K562 (cell line): ENCODE measurements at regions not wholly inside any gene's neighbourhood (a gene's known extent, or its start where the extent isn't known, plus 50 kb on each side); places are given as distances from the start of the nearest gene placed in this dataset.

Experiments
- ATAC-seq: fragments of 200-7000 bp; cut with Tn5 transposase; 3 replicates; pipeline ENCODE4 v1.9.1; 2020; ENCODE audit warnings: moderate library complexity
- BruUV-seq: library from RNA; stranded (reverse); fragments of 400-500 nt; replicated peaks from 2 replicates; lab custom pipeline; 2021; lab: Mats Ljungman, UMichigan
- CTCF ChIA-PET: fragments of 300-600 bp; formaldehyde crosslinking; extraction: SDS; loops from one replicate; lab custom pipeline; 2021; ENCODE audit warnings: low intra/inter-chr PET ratio; lab: Yijun Ruan, JAX
- POLR2A ChIA-PET: fragments of 300-600, 350-650 bp; sonication (Branson Sonifier 250); formaldehyde crosslinking; extraction: SDS; loops from one replicate; lab custom pipeline; 2021; ENCODE audit warnings: antibody characterized with exemption, inconsistent platforms; lab: Yijun Ruan, JAX
- DNase-seq, 4 experiments: peaks; one replicate each; pipeline versions ENCODE4 v3.0.0 to v3.0.0-alpha.2; 2011 to 2018; ENCODE audit warnings: low spot score in 3 of 4, mixed read lengths in 3 of 4; ENCODE audit errors: extremely low read depth in 1 of 4
- FAIRE-seq: peaks from 2 replicates; lab custom pipeline; 2011; peaks lifted over from hg19 to GRCh38; lab: Jason Lieb, UNC
- H2AFZ ChIP-seq: 2 replicates; pipeline ENCODE4 v1.6.0; 2011; ENCODE audit warnings: low read depth, low read length, control low read depth, inconsistent platforms
- H3K27ac ChIP-seq: fragments of 200-600 bp; 3 replicates; pipeline ENCODE4 v1.8.0; 2011; ENCODE audit warnings: low read depth, mild to moderate bottlenecking, control low read depth, inconsistent platforms, low read length, moderate library complexity, mixed read lengths; ENCODE audit errors: extremely low read depth
- H3K27me3 ChIP-seq, 2 experiments: fragments of 300-600 bp in 1 of 2; 2 replicates in 1 of 2; 3 replicates in 1 of 2; pipeline versions ENCODE4 v1.6.0 to v1.8.0; 2011; ENCODE audit warnings: inconsistent platforms in 2 of 2, low read length in 2 of 2, mild to moderate bottlenecking in 1 of 2, mixed read lengths in 1 of 2, moderate library complexity in 1 of 2; ENCODE audit not compliant: control insufficient read depth in 2 of 2, insufficient read depth in 2 of 2
- H3K36me3 ChIP-seq: fragments of 300-600 bp; 3 replicates; pipeline ENCODE4 v1.8.0; 2011; ENCODE audit warnings: mild to moderate bottlenecking, low read length, inconsistent platforms; ENCODE audit not compliant: control insufficient read depth, insufficient read depth
- H3K4me1 ChIP-seq, 2 experiments: fragments of 200-600 bp in 1 of 2; replicated peaks in 1 of 2; 2 replicates in 1 of 2; 3 replicates in 1 of 2; pipeline versions ENCODE4 v1.5.1 to v1.8.0; 2011; ENCODE audit warnings: inconsistent platforms in 2 of 2, low read length in 2 of 2, mild to moderate bottlenecking in 1 of 2, mixed read lengths in 1 of 2, moderate library complexity in 1 of 2; ENCODE audit not compliant: control insufficient read depth in 2 of 2, insufficient read depth in 2 of 2
- H3K4me2 ChIP-seq: 2 replicates; pipeline ENCODE4 v1.6.1; 2011; ENCODE audit warnings: low read length, control low read depth, inconsistent platforms, mixed read lengths; ENCODE audit not compliant: insufficient read depth
- H3K4me3 ChIP-seq: fragments of 200-600 bp; sonication (generic), shearing (Covaris generic); 2 replicates; pipeline ENCODE4 v1.5.1; 2016; ENCODE audit warnings: control low read depth, inconsistent platforms
- H3K79me2 ChIP-seq: fragments of 200-600 bp; 3 replicates; pipeline ENCODE4 v1.8.0; 2011; ENCODE audit warnings: low read length, inconsistent platforms; ENCODE audit not compliant: control insufficient read depth, insufficient read depth
- H3K9ac ChIP-seq, 2 experiments: 2 replicates each; pipeline versions ENCODE4 v1.6.0 to v1.6.1; 2011; ENCODE audit warnings: low read depth in 2 of 2, low read length in 2 of 2, control low read depth in 1 of 2, inconsistent platforms in 1 of 2, mild to moderate bottlenecking in 1 of 2, mixed read lengths in 1 of 2; ENCODE audit not compliant: insufficient read depth in 1 of 2
- H3K9me1 ChIP-seq: one replicate; pipeline ENCODE4 v1.6.0; 2011; ENCODE audit warnings: inconsistent platforms, mild to moderate bottlenecking, low read length, moderate library complexity; ENCODE audit not compliant: control insufficient read depth, insufficient read depth
- H3K9me3 ChIP-seq: replicated peaks from 2 replicates; pipeline ENCODE4 v1.5.1; 2011; ENCODE audit warnings: low read depth, low read length, inconsistent platforms; ENCODE audit not compliant: control insufficient read depth, insufficient read depth
- H4K20me1 ChIP-seq: replicated peaks from 2 replicates; pipeline ENCODE4 v1.6.1; 2011; ENCODE audit warnings: low read length, inconsistent platforms, mixed read lengths; ENCODE audit not compliant: control insufficient read depth, insufficient read depth
- CREM ChIP-seq: IDR thresholded peaks from 2 replicates; pipeline ENCODE4 v1.6.1; 2014; ENCODE audit warnings: antibody characterized with exemption, low read depth
- FOS ChIP-seq: IDR thresholded peaks from 3 replicates; pipeline ENCODE4 v1.6.1; 2011; ENCODE audit not compliant: insufficient read length; ENCODE audit errors: extremely low read depth
- HDGF ChIP-seq: fragments of 450-650 bp; IDR thresholded peaks from 2 replicates; pipeline ENCODE4 v1.6.1; 2016
- MCM3 ChIP-seq: fragments of 450-650 bp; IDR thresholded peaks from 2 replicates; pipeline ENCODE4 v1.6.1; 2016
- MCM5 ChIP-seq: fragments of 450-650 bp; IDR thresholded peaks from 2 replicates; pipeline ENCODE4 v1.6.1; 2016; ENCODE audit warnings: low read depth
- PCBP2 ChIP-seq: fragments of 200-400 bp; formaldehyde crosslinking; IDR thresholded peaks from 2 replicates; pipeline ENCODE4 v1.6.1; 2018; ENCODE audit warnings: low read length, low read depth, mild to moderate bottlenecking, moderate library complexity; ENCODE audit not compliant: poor library complexity, severe bottlenecking
- SNIP1 ChIP-seq: fragments of 450-650 bp; IDR thresholded peaks from 2 replicates; pipeline ENCODE4 v1.7.1; 2017; ENCODE audit warnings: low read depth, mild to moderate bottlenecking
- TCF3 ChIP-seq: sonication (generic); formaldehyde crosslinking; IDR thresholded peaks from 2 replicates; pipeline ENCODE4 v1.4.0; 2020; ENCODE audit warnings: mild to moderate bottlenecking, missing genetic modification reagents
- ZNF551 ChIP-seq: fragments of 250-450 bp; sonication (Bioruptor Pico); IDR thresholded peaks from 2 replicates; pipeline ENCODE4 v1.5.0; 2021; ENCODE audit warnings: mild to moderate bottlenecking, moderate library complexity
- ZZZ3 ChIP-seq: fragments of 450-650 bp; IDR thresholded peaks from 2 replicates; pipeline ENCODE4 v1.6.1; 2016; ENCODE audit warnings: antibody characterized with exemption, mild to moderate bottlenecking, moderate library complexity
- WGBS: fragments of 100-300 bp; shearing (Covaris generic); methylation state at CpG from one replicate; pipeline ENCODE4 v1.1.6; 2016; ENCODE audit warnings: low coverage, mixed read lengths; ENCODE audit not compliant: insufficient coverage; ENCODE audit errors: missing lambda C conversion rate; 5-methylcytosine and 5-hydroxymethylcytosine counted together
- in situ Hi-C: fragments of 300-500 bp; cut with MboI; formaldehyde crosslinking; loops from 4 replicates; pipeline ENCODE4 v1.15.0; 2018; ENCODE audit warnings: inconsistent platforms, mixed read lengths
- intact Hi-C: fragments of 100-400 bp; cut with micrococcal nuclease; formaldehyde crosslinking; loops from 2 replicates; pipeline ENCODE4 v1.14.2; 2022
- TF ChIP-seq, protein P1 (sequence below): fragments of 450-650 bp; IDR thresholded peaks from 2 replicates; pipeline ENCODE4 v1.7.0; 2016; ENCODE audit warnings: borderline replicate concordance
- TF ChIP-seq, protein P2 (sequence below): fragments of 250-450 bp; sonication (Bioruptor Pico); IDR thresholded peaks from 2 replicates; pipeline ENCODE4 v1.5.0; 2022; ENCODE audit warnings: mild to moderate bottlenecking
- TF ChIP-seq, protein P3 (sequence below): fragments of 250-450 bp; sonication (Bioruptor Pico); IDR thresholded peaks from 2 replicates; pipeline ENCODE4 v1.4.0; 2020; ENCODE audit warnings: mild to moderate bottlenecking, moderate library complexity
- TF ChIP-seq, protein P4 (sequence below): fragments of 250-450 bp; sonication (Bioruptor Pico); IDR thresholded peaks from 2 replicates; pipeline ENCODE4 v1.9.0; 2021; ENCODE audit warnings: mild to moderate bottlenecking, inconsistent platforms

DNA sequence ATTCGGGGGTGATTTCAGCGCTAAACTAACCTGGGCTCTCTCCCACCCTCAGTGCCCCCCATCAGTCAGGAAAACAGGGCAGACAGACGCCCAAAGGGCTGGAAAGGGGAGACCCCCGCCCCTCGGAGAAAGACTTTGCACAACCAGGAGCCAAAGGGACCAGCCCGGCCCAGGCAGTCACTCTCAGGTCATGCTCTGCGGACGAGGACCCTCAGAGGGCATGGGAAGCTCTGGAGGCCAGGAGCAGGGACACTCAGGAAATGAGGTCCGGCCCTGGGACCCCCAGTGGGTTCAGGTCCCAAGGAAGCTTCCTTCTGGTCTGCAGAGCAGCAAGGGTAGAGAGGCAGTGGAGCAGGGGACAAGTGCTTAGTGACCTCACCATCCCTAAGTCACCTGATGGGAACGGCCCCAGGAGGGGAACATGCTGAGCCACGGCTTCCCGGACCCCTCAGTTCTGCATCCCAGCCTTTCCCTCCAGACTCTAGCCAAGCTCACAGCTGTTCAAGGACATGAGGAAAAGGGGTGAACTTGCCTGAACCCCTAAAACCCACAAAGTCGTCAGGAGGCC, 88.0 kb upstream of the GPC1 start:
- Histone ChIP-seq H3K9me1 (no peaks in the 10 kb centered on the region), H3K9me3 (no peaks in the 10 kb centered on the region), H3K36me3 (no peaks in the 10 kb centered on the region), H3K27ac (no peak overlapping the region), H3K4me3 (no peak overlapping the region), H3K4me2 (no peak overlapping the region), H3K4me1 (no peaks in the 10 kb centered on the region), H3K9ac (no peak overlapping the region), H3K27me3 (peaks cover 2 to 43% of the 10 kb centered on the region in 2 experiments; a peak in 1 of 5 replicates), H2AFZ (no peak overlapping the region), H3K79me2 (no peaks in the 10 kb centered on the region), H4K20me1 (no peaks in the 10 kb centered on the region)
- intact Hi-C loops: no loop called here
- no TSS peak for BruUV-seq
- ChIA-PET POLR2A (interaction anchor here (0.6 kb wide), 1 partner anchor 40 kb away, joined by 3 read pairs; no protein-coding TSS in a partner anchor), CTCF (no interaction called here)
- no peak for DNase-seq
- no peak for FAIRE-seq
- no peak for ATAC-seq
- 2% methylated on average over 9 of the region's 13 CpGs for WGBS
- in situ Hi-C loops: no loop called here
- TF ChIP-seq TCF3 (CRISPR knock-in tag): no peak
- TF ChIP-seq, protein P1, sequence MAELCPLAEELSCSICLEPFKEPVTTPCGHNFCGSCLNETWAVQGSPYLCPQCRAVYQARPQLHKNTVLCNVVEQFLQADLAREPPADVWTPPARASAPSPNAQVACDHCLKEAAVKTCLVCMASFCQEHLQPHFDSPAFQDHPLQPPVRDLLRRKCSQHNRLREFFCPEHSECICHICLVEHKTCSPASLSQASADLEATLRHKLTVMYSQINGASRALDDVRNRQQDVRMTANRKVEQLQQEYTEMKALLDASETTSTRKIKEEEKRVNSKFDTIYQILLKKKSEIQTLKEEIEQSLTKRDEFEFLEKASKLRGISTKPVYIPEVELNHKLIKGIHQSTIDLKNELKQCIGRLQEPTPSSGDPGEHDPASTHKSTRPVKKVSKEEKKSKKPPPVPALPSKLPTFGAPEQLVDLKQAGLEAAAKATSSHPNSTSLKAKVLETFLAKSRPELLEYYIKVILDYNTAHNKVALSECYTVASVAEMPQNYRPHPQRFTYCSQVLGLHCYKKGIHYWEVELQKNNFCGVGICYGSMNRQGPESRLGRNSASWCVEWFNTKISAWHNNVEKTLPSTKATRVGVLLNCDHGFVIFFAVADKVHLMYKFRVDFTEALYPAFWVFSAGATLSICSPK: no peak
- no peak for TF ChIP-seq FOS
- TF ChIP-seq CREM: no peak
- TF ChIP-seq, protein P2, sequence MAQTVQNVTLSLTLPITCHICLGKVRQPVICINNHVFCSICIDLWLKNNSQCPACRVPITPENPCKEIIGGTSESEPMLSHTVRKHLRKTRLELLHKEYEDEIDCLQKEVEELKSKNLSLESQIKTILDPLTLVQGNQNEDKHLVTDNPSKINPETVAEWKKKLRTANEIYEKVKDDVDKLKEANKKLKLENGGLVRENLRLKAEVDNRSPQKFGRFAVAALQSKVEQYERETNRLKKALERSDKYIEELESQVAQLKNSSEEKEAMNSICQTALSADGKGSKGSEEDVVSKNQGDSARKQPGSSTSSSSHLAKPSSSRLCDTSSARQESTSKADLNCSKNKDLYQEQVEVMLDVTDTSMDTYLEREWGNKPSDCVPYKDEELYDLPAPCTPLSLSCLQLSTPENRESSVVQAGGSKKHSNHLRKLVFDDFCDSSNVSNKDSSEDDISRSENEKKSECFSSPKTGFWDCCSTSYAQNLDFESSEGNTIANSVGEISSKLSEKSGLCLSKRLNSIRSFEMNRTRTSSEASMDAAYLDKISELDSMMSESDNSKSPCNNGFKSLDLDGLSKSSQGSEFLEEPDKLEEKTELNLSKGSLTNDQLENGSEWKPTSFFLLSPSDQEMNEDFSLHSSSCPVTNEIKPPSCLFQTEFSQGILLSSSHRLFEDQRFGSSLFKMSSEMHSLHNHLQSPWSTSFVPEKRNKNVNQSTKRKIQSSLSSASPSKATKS: no peak
- no peak for TF ChIP-seq PCBP2
- no peak for TF ChIP-seq MCM3
- TF ChIP-seq, protein P3, sequence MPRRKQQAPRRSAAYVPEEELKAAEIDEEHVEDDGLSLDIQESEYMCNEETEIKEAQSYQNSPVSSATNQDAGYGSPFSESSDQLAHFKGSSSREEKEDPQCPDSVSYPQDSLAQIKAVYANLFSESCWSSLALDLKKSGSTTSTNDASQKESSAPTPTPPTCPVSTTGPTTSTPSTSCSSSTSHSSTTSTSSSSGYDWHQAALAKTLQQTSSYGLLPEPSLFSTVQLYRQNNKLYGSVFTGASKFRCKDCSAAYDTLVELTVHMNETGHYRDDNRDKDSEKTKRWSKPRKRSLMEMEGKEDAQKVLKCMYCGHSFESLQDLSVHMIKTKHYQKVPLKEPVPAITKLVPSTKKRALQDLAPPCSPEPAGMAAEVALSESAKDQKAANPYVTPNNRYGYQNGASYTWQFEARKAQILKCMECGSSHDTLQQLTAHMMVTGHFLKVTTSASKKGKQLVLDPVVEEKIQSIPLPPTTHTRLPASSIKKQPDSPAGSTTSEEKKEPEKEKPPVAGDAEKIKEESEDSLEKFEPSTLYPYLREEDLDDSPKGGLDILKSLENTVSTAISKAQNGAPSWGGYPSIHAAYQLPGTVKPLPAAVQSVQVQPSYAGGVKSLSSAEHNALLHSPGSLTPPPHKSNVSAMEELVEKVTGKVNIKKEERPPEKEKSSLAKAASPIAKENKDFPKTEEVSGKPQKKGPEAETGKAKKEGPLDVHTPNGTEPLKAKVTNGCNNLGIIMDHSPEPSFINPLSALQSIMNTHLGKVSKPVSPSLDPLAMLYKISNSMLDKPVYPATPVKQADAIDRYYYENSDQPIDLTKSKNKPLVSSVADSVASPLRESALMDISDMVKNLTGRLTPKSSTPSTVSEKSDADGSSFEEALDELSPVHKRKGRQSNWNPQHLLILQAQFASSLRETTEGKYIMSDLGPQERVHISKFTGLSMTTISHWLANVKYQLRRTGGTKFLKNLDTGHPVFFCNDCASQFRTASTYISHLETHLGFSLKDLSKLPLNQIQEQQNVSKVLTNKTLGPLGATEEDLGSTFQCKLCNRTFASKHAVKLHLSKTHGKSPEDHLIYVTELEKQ (CRISPR knock-in tag): no peak
- TF ChIP-seq HDGF: no peak
- TF ChIP-seq, protein P4, sequence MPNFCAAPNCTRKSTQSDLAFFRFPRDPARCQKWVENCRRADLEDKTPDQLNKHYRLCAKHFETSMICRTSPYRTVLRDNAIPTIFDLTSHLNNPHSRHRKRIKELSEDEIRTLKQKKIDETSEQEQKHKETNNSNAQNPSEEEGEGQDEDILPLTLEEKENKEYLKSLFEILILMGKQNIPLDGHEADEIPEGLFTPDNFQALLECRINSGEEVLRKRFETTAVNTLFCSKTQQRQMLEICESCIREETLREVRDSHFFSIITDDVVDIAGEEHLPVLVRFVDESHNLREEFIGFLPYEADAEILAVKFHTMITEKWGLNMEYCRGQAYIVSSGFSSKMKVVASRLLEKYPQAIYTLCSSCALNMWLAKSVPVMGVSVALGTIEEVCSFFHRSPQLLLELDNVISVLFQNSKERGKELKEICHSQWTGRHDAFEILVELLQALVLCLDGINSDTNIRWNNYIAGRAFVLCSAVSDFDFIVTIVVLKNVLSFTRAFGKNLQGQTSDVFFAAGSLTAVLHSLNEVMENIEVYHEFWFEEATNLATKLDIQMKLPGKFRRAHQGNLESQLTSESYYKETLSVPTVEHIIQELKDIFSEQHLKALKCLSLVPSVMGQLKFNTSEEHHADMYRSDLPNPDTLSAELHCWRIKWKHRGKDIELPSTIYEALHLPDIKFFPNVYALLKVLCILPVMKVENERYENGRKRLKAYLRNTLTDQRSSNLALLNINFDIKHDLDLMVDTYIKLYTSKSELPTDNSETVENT (CRISPR knock-in tag): no peak
- TF ChIP-seq SNIP1: no peak
- no peak for TF ChIP-seq ZZZ3
- TF ChIP-seq ZNF551: no peak
- no peak for TF ChIP-seq MCM5
